ENCODE measurements at regions not wholly inside any gene's neighbourhood (a gene's known extent, or its start where the extent isn't known, plus 50 kb on each side); places are given as distances from the start of the nearest gene placed in this dataset.

- Histone ChIP-seq H3K27me3 (replicated peaks in 1 of 2; ENCODE audit: control insufficient read depth in 2 of 2, insufficient read depth in 2 of 2, low read length in 1 of 2) (no peaks in the 10 kb centered on the region), H3K36me3 (ENCODE audit: control insufficient read depth in 2 of 2, insufficient read depth in 2 of 2, low read length in 1 of 2) (no peaks in the 10 kb centered on the region), H3K27ac (ENCODE audit: control insufficient read depth, insufficient read depth) (no peak overlapping the region), H3K4me1 (ENCODE audit: control insufficient read depth, insufficient read depth, low read length) (no peaks in the 10 kb centered on the region), H2AFZ (ENCODE audit: control insufficient read depth, low read depth, low read length) (no peak overlapping the region), H3K79me2 (ENCODE audit: control insufficient read depth, insufficient read depth, low read length) (no peaks in the 10 kb centered on the region), H3K9me3 (replicated peaks; ENCODE audit: control insufficient read depth, insufficient read depth, low read length) (no peaks in the 10 kb centered on the region), H4K20me1 (ENCODE audit: control insufficient read depth, insufficient read depth) (no peaks in the 10 kb centered on the region), H3K4me2 (ENCODE audit: control insufficient read depth, insufficient read depth) (no peak overlapping the region), H3K4me3 (no peak overlapping the region), H3K9ac (ENCODE audit: control insufficient read depth, insufficient read depth, low read length) (no peak overlapping the region)
- no peak for FAIRE-seq
- ChIA-PET CTCF (interaction anchor here (1.5 to 2.6 kb wide), 2 partner anchors 347 to 352 kb away, joined by 4 to 25 read pairs; no protein-coding TSS in a partner anchor), RAD21 (ENCODE audit: unreplicated experiment) (interaction anchor here (2.1 kb wide), 1 partner anchor 347 kb away, joined by 13 read pairs; no protein-coding TSS in a partner anchor), SMC1A (ENCODE audit: uncharacterized antibody, unreplicated experiment) (interaction anchor here (1.1 kb wide), 1 partner anchor 29 kb away, joined by 4 read pairs; no protein-coding TSS in a partner anchor), POLR2A (no interaction called here)
- no peak for ATAC-seq
- BruUV-seq (replicated peaks): no TSS peak
- no peak for TF ChIP-seq ZBED1 (IDR thresholded peaks at IDR 0.05; ENCODE audit: borderline replicate concordance)
- TF ChIP-seq IKZF2 (IDR thresholded peaks at IDR 0.05): no peak
- no peak for TF ChIP-seq RFX5 (IDR thresholded peaks at IDR 0.05; ENCODE audit: low read depth, low read length)
- no peak for TF ChIP-seq BCLAF1 (IDR thresholded peaks at IDR 0.05)
- TF ChIP-seq ASH2L (IDR thresholded peaks at IDR 0.05; ENCODE audit: borderline replicate concordance, low read depth): no peak
- no peak for TF ChIP-seq YY1 (IDR thresholded peaks at IDR 0.05; ENCODE audit: low read depth, low read length)
- no peak for TF ChIP-seq EGR1 (IDR thresholded peaks at IDR 0.05; ENCODE audit: borderline replicate concordance in 1 of 2, low read depth in 2 of 2, low read length in 2 of 2)
- no peak for TF ChIP-seq ZNF384 (IDR thresholded peaks at IDR 0.05; ENCODE audit: borderline replicate concordance, low read depth, low read length)
- TF ChIP-seq HDGF (IDR thresholded peaks at IDR 0.05): no peak
- no peak for TF ChIP-seq MEF2A (IDR thresholded peaks at IDR 0.05; ENCODE audit: insufficient read depth, low read depth, low read length)
- no peak for TF ChIP-seq POLR2AphosphoS5 (IDR thresholded peaks at IDR 0.05; ENCODE audit: low read length)
- no peak for TF ChIP-seq POLR2AphosphoS2 (IDR thresholded peaks at IDR 0.05; ENCODE audit: low read depth, low read length)
- TF ChIP-seq SMC3 (IDR thresholded peaks at IDR 0.05; ENCODE audit: borderline replicate concordance, low read length): no peak
- TF ChIP-seq MAX (IDR thresholded peaks at IDR 0.05; ENCODE audit: low read depth, low read length): no peak
- TF ChIP-seq RAD21 (IDR thresholded peaks at IDR 0.05; ENCODE audit: insufficient read depth, low read depth, low read length): no peak
- TF ChIP-seq PBX3 (IDR thresholded peaks at IDR 0.05; ENCODE audit: insufficient replicate concordance, low read depth, low read length): no peak
- in situ Hi-C loops (cut with MboI) (no loop called here), intact Hi-C loops (cut with micrococcal nuclease; ENCODE audit: unreplicated experiment) (loop anchor here (5.0 kb wide), 2 partner anchors 346 to 401 kb away; no protein-coding TSS in a partner anchor)
- DNase-seq (ENCODE audit: low read depth, low spot score): no peak
- 52% methylated on average over 1 of the region's 1 CpG for WGBS (ENCODE audit: insufficient coverage, insufficient replicate concordance, low lambda C conversion rate, missing lambda C conversion rate)
These were observed 128.2 kb upstream of the DNAJC10 start for GRCh38 chr2:182587831-182588230.

Data from GM12878 (cell line).